Stomach smooth muscle (tissue), 2 donors: ENCODE measurements at regions not wholly inside any gene's neighbourhood (a gene's known extent, or its start where the extent isn't known, plus 50 kb on each side); places are given as distances from the start of the nearest gene placed in this dataset.

Experiments used
- H3K27ac ChIP-seq: one replicate; pipeline ENCODE4 v1.7.0; 2013; ENCODE audit warnings: mild to moderate bottlenecking, low read length, inconsistent platforms
- H3K27me3 ChIP-seq, 2 donors: one replicate each; pipeline ENCODE4 v1.7.0; 2013; ENCODE audit warnings: low read length in 2 of 2; ENCODE audit not compliant: insufficient read depth in 2 of 2, control insufficient read depth in 1 of 2
- H3K36me3 ChIP-seq, 2 donors: one replicate each; pipeline ENCODE4 v1.7.0; 2013; ENCODE audit warnings: low read length in 2 of 2; ENCODE audit not compliant: control insufficient read depth in 2 of 2, insufficient read depth in 2 of 2
- H3K4me1 ChIP-seq: one replicate; pipeline ENCODE4 v1.7.0; 2013; ENCODE audit warnings: low read length; ENCODE audit not compliant: control insufficient read depth, insufficient read depth
- H3K4me3 ChIP-seq, 2 donors: one replicate each; pipeline ENCODE4 v1.7.0; 2013; ENCODE audit warnings: low read length in 2 of 2
- H3K9ac ChIP-seq, 2 donors: one replicate each; pipeline ENCODE4 v1.7.0; 2013; ENCODE audit warnings: low read length in 2 of 2, mild to moderate bottlenecking in 1 of 2
- H3K9me3 ChIP-seq, 2 donors: one replicate each; pipeline ENCODE4 v1.7.0; 2013; ENCODE audit warnings: low read length in 2 of 2; ENCODE audit not compliant: control insufficient read depth in 2 of 2
- donor health status: healthy.
- donor health status: Pancreatic carcinoma.

- Histone ChIP-seq H3K27ac (no peak overlapping the region), H3K9me3 (no peaks in the 10 kb centered on the region), H3K27me3 (no peaks in the 10 kb centered on the region), H3K36me3 (no peaks in the 10 kb centered on the region), H3K9ac (no peak overlapping the region), H3K4me3 (no peak overlapping the region), H3K4me1 (peaks cover 3% of the 10 kb centered on the region)
Measured at GRCh38 chr12:41966916-41967315, 177.8 kb downstream of the GXYLT1 start.

GRCh38 chr12:41966001-41966400, 178.7 kb downstream of the GXYLT1 start:
- H3K36me3 ChIP-seq: no peaks in the 10 kb centered on the region
- H3K9ac ChIP-seq: no peak overlapping the region
- no peak overlapping the region for H3K4me3 ChIP-seq
- H3K4me1 ChIP-seq: peaks cover 3% of the 10 kb centered on the region
- no peaks in the 10 kb centered on the region for H3K9me3 ChIP-seq
- no peak overlapping the region for H3K27ac ChIP-seq
- H3K27me3 ChIP-seq: no peaks in the 10 kb centered on the region

GRCh38 chr12:41963398-41963797, 181.3 kb downstream of the GXYLT1 start:
- Histone ChIP-seq H3K9ac (no peak overlapping the region), H3K36me3 (no peaks in the 10 kb centered on the region), H3K4me3 (no peak overlapping the region), H3K27ac (no peak overlapping the region), H3K9me3 (no peaks in the 10 kb centered on the region), H3K27me3 (no peaks in the 10 kb centered on the region), H3K4me1 (peaks cover 3% of the 10 kb centered on the region)

- Histone ChIP-seq H3K4me1 (no peaks in the 10 kb centered on the region), H3K27me3 (no peaks in the 10 kb centered on the region), H3K27ac (no peak overlapping the region), H3K36me3 (no peaks in the 10 kb centered on the region), H3K9me3 (no peaks in the 10 kb centered on the region), H3K4me3 (no peak overlapping the region), H3K9ac (no peak overlapping the region)
Measured at GRCh38 chr12:41962171-41962572, 182.5 kb downstream of the GXYLT1 start.

GRCh38 chr12:41959271-41959670, 185.4 kb downstream of the GXYLT1 start:
- Histone ChIP-seq H3K9ac (no peak overlapping the region), H3K27me3 (no peaks in the 10 kb centered on the region), H3K4me1 (no peaks in the 10 kb centered on the region), H3K4me3 (no peak overlapping the region), H3K36me3 (no peaks in the 10 kb centered on the region), H3K9me3 (no peaks in the 10 kb centered on the region), H3K27ac (no peak overlapping the region)

GRCh38 chr12:41956353-41956752, 188.3 kb downstream of the GXYLT1 start:
- H3K27ac ChIP-seq: no peak overlapping the region

GRCh38 chr12:41950455-41950854, 194.2 kb downstream of the GXYLT1 start:
- Histone ChIP-seq H3K27me3 (no peaks in the 10 kb centered on the region), H3K36me3 (no peaks in the 10 kb centered on the region), H3K4me1 (no peaks in the 10 kb centered on the region), H3K9me3 (peaks cover 2 to 6% of the 10 kb centered on the region in 2 donors), H3K9ac (no peak overlapping the region), H3K27ac (no peak overlapping the region), H3K4me3 (no peak overlapping the region)

More at GRCh38 chr12:41956353-41956752, 188.3 kb downstream of the GXYLT1 start:
- H3K4me1 ChIP-seq: no peaks in the 10 kb centered on the region
- peaks cover 0 to 2% of the 10 kb centered on the region in 2 donors for H3K9me3 ChIP-seq
- H3K9ac ChIP-seq: no peak overlapping the region
- no peaks in the 10 kb centered on the region for H3K27me3 ChIP-seq
- H3K36me3 ChIP-seq: no peaks in the 10 kb centered on the region
- H3K4me3 ChIP-seq: no peak overlapping the region

GRCh38 chr12:41946106-41946505, 198.6 kb downstream of the GXYLT1 start:
- H3K9ac ChIP-seq: no peak overlapping the region
- H3K4me3 ChIP-seq: no peak overlapping the region
- no peaks in the 10 kb centered on the region for H3K4me1 ChIP-seq
- no peak overlapping the region for H3K27ac ChIP-seq
- H3K9me3 ChIP-seq: peaks cover 0 to 6% of the 10 kb centered on the region in 2 donors
- H3K27me3 ChIP-seq: no peaks in the 10 kb centered on the region
- no peaks in the 10 kb centered on the region for H3K36me3 ChIP-seq

GRCh38 chr12:41944216-41944615, 200.5 kb downstream of the GXYLT1 start:
- Histone ChIP-seq H3K27ac (no peak overlapping the region), H3K9me3 (peaks cover 0 to 6% of the 10 kb centered on the region in 2 donors), H3K9ac (no peak overlapping the region), H3K4me3 (no peak overlapping the region), H3K27me3 (no peaks in the 10 kb centered on the region), H3K36me3 (no peaks in the 10 kb centered on the region), H3K4me1 (no peaks in the 10 kb centered on the region)

- Histone ChIP-seq H3K9ac (no peak overlapping the region), H3K27me3 (no peaks in the 10 kb centered on the region), H3K36me3 (no peaks in the 10 kb centered on the region), H3K4me3 (no peak overlapping the region), H3K9me3 (peaks cover 0 to 6% of the 10 kb centered on the region in 2 donors), H3K27ac (no peak overlapping the region), H3K4me1 (peaks cover 3% of the 10 kb centered on the region)
Measured at GRCh38 chr12:41943671-41944070, 201.0 kb downstream of the GXYLT1 start.

GRCh38 chr12:41942354-41942753, 202.3 kb downstream of the GXYLT1 start:
- H3K4me3 ChIP-seq: no peak overlapping the region
- H3K27ac ChIP-seq: no peak overlapping the region
- peaks cover 3% of the 10 kb centered on the region for H3K4me1 ChIP-seq
- H3K27me3 ChIP-seq: no peaks in the 10 kb centered on the region
- H3K9me3 ChIP-seq: peaks cover 0 to 6% of the 10 kb centered on the region in 2 donors
- H3K36me3 ChIP-seq: no peaks in the 10 kb centered on the region
- no peak overlapping the region for H3K9ac ChIP-seq
